Neutrophil (primary cell): ENCODE measurements at regions not wholly inside any gene's neighbourhood (a gene's known extent, or its start where the extent isn't known, plus 50 kb on each side); places are given as distances from the start of the nearest gene placed in this dataset.

ENCODE experiments used
- H3K27ac ChIP-seq: fragments of 200-600 bp; sonication (generic); 2 replicates; pipeline ENCODE4 v1.5.1; 2016; ENCODE audit warnings: mild to moderate bottlenecking, moderate library complexity
- H3K27me3 ChIP-seq: fragments of 200-600 bp; sonication (generic); 2 replicates; pipeline ENCODE4 v1.6.0; 2016; ENCODE audit warnings: mild to moderate bottlenecking
- H3K36me3 ChIP-seq: fragments of 200-600 bp; sonication (generic); 2 replicates; pipeline ENCODE4 v1.5.1; 2017
- H3K4me1 ChIP-seq, 2 experiments: fragments of 200-600 bp in 1 of 2; sonication (generic) in 1 of 2; 1 replicate in 1 of 2; 2 replicates in 1 of 2; pipeline versions ENCODE4 v1.5.1 to v1.6.1; 2013 to 2016; ENCODE audit warnings: low read depth in 1 of 2, low read length in 1 of 2, mild to moderate bottlenecking in 1 of 2, moderate library complexity in 1 of 2; ENCODE audit not compliant: control insufficient read depth in 1 of 2, insufficient read depth in 1 of 2
- H3K4me3 ChIP-seq, 2 experiments: fragments of 200-600 bp in 1 of 2; sonication (generic) in 1 of 2; 1 replicate in 1 of 2; 2 replicates in 1 of 2; pipeline ENCODE4 v1.5.1; 2013 to 2016; ENCODE audit warnings: low read depth in 1 of 2, low read length in 1 of 2, mild to moderate bottlenecking in 1 of 2, moderate library complexity in 1 of 2
- H3K9me3 ChIP-seq: fragments of 200-600 bp; sonication (generic); 2 replicates; pipeline ENCODE4 v1.5.1; 2016
- CTCF ChIP-seq: fragments of 200-600 bp; sonication (generic); IDR thresholded peaks from 2 replicates; pipeline ENCODE4 v1.5.1; 2016; ENCODE audit warnings: antibody characterized with exemption

DNA sequence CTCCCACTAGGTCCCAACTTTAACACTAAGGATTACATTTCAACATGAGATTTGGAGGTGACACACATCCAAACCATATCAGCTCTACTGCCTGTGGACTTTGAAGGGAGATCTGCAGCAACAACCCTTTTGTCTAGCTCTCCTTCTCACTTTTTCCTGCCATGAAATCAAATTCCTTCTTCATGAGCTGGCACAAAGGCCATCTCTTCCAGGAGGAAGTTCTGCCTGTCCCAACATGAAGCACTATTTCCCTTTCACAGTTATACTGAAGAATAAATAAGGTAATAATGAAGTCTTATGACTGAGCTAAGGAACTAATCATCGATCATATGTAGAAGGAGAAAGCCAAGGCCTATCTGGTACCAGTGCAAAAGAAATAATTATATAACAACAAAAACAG, 253.5 kb upstream of the TENM4 start:
- TF ChIP-seq CTCF = no peak
- no peak overlapping the region for H3K4me3 ChIP-seq
- H3K4me1 ChIP-seq = no peaks in the 10 kb centered on the region
- no peaks in the 10 kb centered on the region for H3K9me3 ChIP-seq
- no peaks in the 10 kb centered on the region for H3K27me3 ChIP-seq
- no peak overlapping the region for H3K27ac ChIP-seq
- H3K36me3 ChIP-seq = no peaks in the 10 kb centered on the region

DNA sequence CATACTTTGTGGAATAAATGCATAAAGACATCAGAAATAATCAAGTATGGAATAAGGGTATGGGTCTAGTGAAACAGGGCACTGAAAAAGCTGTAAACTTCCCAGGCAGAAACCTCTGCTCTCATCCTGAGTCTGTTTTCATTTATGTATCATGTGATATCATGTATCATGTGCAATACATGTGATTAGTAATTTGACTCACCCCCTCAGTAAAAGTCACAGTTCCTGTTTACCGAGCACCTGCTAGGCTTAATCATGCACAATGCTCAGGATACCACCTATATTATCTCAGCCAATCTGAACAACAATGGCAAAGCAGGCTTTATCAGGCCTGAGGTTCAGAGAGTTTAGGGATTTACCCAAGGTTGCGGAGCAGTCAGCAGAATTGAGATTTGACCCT, 250.6 kb upstream of the TENM4 start:
- Histone ChIP-seq H3K9me3 (no peaks in the 10 kb centered on the region), H3K36me3 (no peaks in the 10 kb centered on the region), H3K27ac (no peak overlapping the region), H3K4me1 (no peaks in the 10 kb centered on the region), H3K27me3 (no peaks in the 10 kb centered on the region), H3K4me3 (no peak overlapping the region)
- TF ChIP-seq CTCF = no peak

DNA sequence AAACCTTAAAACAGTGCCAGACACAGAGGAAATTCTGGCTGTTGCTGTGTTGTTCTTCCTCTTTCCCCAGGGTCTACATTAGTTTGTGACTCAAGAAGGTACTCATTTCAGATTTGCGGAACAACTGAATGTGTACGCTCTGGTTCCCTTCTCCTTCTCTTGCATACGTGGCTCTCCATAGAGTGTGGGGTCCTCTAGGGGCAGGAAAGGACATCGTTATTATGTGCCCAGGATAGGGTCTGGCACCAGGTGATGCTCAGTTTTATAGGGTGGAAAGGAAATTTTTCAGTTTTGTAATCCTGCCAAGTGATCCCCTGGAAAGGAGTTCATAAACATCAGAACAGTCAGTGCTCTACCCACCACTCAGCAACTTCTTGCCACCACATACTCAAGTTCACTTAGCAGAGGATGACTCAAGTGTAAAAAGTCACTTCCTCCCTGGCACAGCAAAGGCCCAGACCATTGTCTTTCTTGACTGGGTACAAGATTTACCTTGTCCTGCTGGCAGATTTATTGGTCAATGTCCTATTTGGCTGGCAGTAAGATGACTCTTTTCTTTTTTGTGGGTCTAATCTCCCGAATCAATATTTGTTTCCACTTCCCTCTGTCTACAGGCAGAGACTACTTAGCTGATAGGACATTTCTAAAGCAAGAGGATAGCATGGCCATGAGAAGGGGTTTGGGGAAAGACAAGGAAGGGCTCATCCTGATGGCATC, 246.0 kb upstream of the TENM4 start:
- H3K9me3 ChIP-seq = no peaks in the 10 kb centered on the region
- H3K4me1 ChIP-seq = no peaks in the 10 kb centered on the region
- TF ChIP-seq CTCF = no peak

DNA sequence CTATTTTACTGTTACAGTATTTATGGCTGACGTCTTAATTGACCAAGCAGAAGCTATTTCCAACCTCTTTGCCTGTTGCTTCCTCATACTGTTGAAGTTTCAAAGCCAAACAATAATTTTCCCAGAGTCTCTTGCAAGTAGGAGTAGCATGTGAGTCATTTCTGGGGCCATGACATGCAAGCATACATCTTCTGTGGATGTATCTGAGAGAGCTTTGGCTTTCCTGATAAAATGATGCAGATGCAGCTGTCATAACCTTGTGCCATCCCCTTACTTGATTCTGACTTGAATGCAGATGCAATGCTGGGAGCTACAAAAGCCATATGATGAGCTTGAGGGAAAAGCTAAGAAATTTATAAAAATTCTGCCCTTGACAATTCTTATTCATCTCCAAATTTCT, 243.1 kb upstream of the TENM4 start:
- H3K4me1 ChIP-seq = no peaks in the 10 kb centered on the region
- no peaks in the 10 kb centered on the region for H3K9me3 ChIP-seq
- H3K27me3 ChIP-seq = no peaks in the 10 kb centered on the region
- no peak for TF ChIP-seq CTCF
- H3K36me3 ChIP-seq = no peaks in the 10 kb centered on the region
- H3K4me3 ChIP-seq = no peak overlapping the region
- H3K27ac ChIP-seq = no peak overlapping the region

More for the DNA sequence above, 246.0 kb upstream of the TENM4 start:
- Histone ChIP-seq H3K36me3 (no peaks in the 10 kb centered on the region), H3K27me3 (no peaks in the 10 kb centered on the region), H3K27ac (no peak overlapping the region), H3K4me3 (no peak overlapping the region)

GRCh38 chr11:79678780-79679452, 238.1 kb upstream of the TENM4 start:
- no peak for TF ChIP-seq CTCF
- Histone ChIP-seq H3K27me3 (no peaks in the 10 kb centered on the region), H3K9me3 (no peaks in the 10 kb centered on the region), H3K4me3 (no peak overlapping the region), H3K36me3 (no peaks in the 10 kb centered on the region), H3K4me1 (no peaks in the 10 kb centered on the region), H3K27ac (no peak overlapping the region)
